A673 (cell line): ENCODE measurements at regions not wholly inside any gene's neighbourhood (a gene's known extent, or its start where the extent isn't known, plus 50 kb on each side); places are given as distances from the start of the nearest gene placed in this dataset.

Experiments used
- BruUV-seq: library from RNA; stranded (reverse); fragments of 400-500 nt; replicated peaks from 2 replicates; lab custom pipeline; 2021; lab: Mats Ljungman, UMichigan
- CTCF ChIA-PET: fragments of 300-600 bp; sonication (Branson Sonifier 250); formaldehyde crosslinking; loops from one replicate; lab custom pipeline; 2022; ENCODE audit warnings: antibody characterized with exemption; lab: Charles Lee
- POLR2A ChIA-PET: fragments of 300-600 bp; sonication (Branson Sonifier 250); formaldehyde crosslinking; loops from one replicate; lab custom pipeline; 2022; ENCODE audit warnings: antibody characterized with exemption; ENCODE audit not compliant: low non-redundant PET; lab: Charles Lee
- DNase-seq: peaks from one replicate; pipeline ENCODE4 v3.0.0-alpha.2; 2015; ENCODE audit warnings: low spot score
- H3K27ac ChIP-seq: fragments of 200-600 bp; sonication (generic); 2 replicates; pipeline ENCODE4 v1.5.1; 2016; ENCODE audit warnings: mixed run types, low read depth, mild to moderate bottlenecking, mixed read lengths, antibody characterized with exemption, low read length; ENCODE audit not compliant: poor library complexity, severe bottlenecking
- H3K27me3 ChIP-seq: fragments of 200-600 bp; sonication (generic); replicated peaks from 2 replicates; pipeline ENCODE4 v1.6.1; 2017; ENCODE audit warnings: mixed run types, low read depth, mild to moderate bottlenecking, mixed read lengths, antibody characterized with exemption, low read length; ENCODE audit not compliant: insufficient read depth, poor library complexity
- H3K36me3 ChIP-seq: fragments of 200-600 bp; sonication (generic); 2 replicates; pipeline ENCODE4 v1.6.1; 2016; ENCODE audit warnings: mixed run types, mild to moderate bottlenecking, mixed read lengths, antibody characterized with exemption, low read length; ENCODE audit not compliant: insufficient read depth, poor library complexity, severe bottlenecking
- H3K4me1 ChIP-seq: fragments of 200-600 bp; sonication (generic); 2 replicates; pipeline ENCODE4 v1.6.1; 2017; ENCODE audit warnings: mixed run types, mild to moderate bottlenecking, mixed read lengths, antibody characterized with exemption, low read length; ENCODE audit not compliant: insufficient read depth, poor library complexity, severe bottlenecking
- H3K4me3 ChIP-seq: fragments of 200-600 bp; sonication (generic); 2 replicates; pipeline ENCODE4 v1.5.1; 2016; ENCODE audit warnings: low read depth, mixed run types, mild to moderate bottlenecking, mixed read lengths, low read length; ENCODE audit not compliant: poor library complexity, severe bottlenecking
- H3K9me3 ChIP-seq: fragments of 200-600 bp; sonication (generic); 2 replicates; pipeline ENCODE4 v1.6.1; 2016; ENCODE audit warnings: mixed run types, low read depth, mild to moderate bottlenecking, mixed read lengths, antibody characterized with exemption, low read length; ENCODE audit not compliant: poor library complexity, severe bottlenecking
- CTCF ChIP-seq: fragments of 300-800, 200-600 bp; sonication (generic); conservative IDR thresholded peaks from 2 replicates; pipeline ENCODE4 v1.5.1; 2017; ENCODE audit warnings: low read depth, mild to moderate bottlenecking, antibody characterized with exemption, low read length, moderate library complexity, mixed read lengths
- EZH2 ChIP-seq: fragments of 200-600 bp; sonication (generic); IDR thresholded peaks from 2 replicates; pipeline ENCODE4 v1.6.1; 2017; ENCODE audit warnings: borderline replicate concordance, low read depth, mild to moderate bottlenecking, mixed read lengths, antibody characterized with exemption, low read length; ENCODE audit not compliant: poor library complexity, severe bottlenecking
- intact Hi-C: fragments of 100-400 bp; cut with micrococcal nuclease; formaldehyde crosslinking; loops from one replicate; pipeline ENCODE4 v1.10.0; 2022; ENCODE audit not compliant: unreplicated experiment

GRCh38 chr21:38989379-38989744 is 183.6 kb downstream of the ETS2 start:
- no TSS peak for BruUV-seq
- Histone ChIP-seq H3K4me1 (peaks cover 70% of the 10 kb centered on the region), H3K27me3 (no peaks in the 10 kb centered on the region), H3K36me3 (no peaks in the 10 kb centered on the region), H3K27ac (no peak overlapping the region), H3K9me3 (no peaks in the 10 kb centered on the region), H3K4me3 (no peak overlapping the region)
- TF ChIP-seq EZH2 = no peak
- no peak for TF ChIP-seq CTCF
- no peak for DNase-seq
- CTCF ChIA-PET = no interaction called here
- intact Hi-C loops = no loop called here
- POLR2A ChIA-PET = no interaction called here

GRCh38 chr21:38988509-38989378 is 183.0 kb downstream of the ETS2 start:
- Histone ChIP-seq H3K27ac (no peak overlapping the region), H3K9me3 (no peaks in the 10 kb centered on the region), H3K36me3 (no peaks in the 10 kb centered on the region), H3K4me1 (peaks cover 69% of the 10 kb centered on the region), H3K4me3 (no peak overlapping the region), H3K27me3 (no peaks in the 10 kb centered on the region)
- TF ChIP-seq CTCF = no peak
- TF ChIP-seq EZH2 = no peak
- intact Hi-C loops = no loop called here
- BruUV-seq = no TSS peak
- CTCF ChIA-PET = no interaction called here
- POLR2A ChIA-PET = no interaction called here
- no peak for DNase-seq

GRCh38 chr21:38987633-38988508 is 182.1 kb downstream of the ETS2 start:
- H3K4me1 ChIP-seq = peaks cover 61% of the 10 kb centered on the region
- no peak overlapping the region for H3K4me3 ChIP-seq
- POLR2A ChIA-PET = no interaction called here
- H3K27ac ChIP-seq = no peak overlapping the region
- CTCF ChIA-PET = no interaction called here
- DNase-seq = no peak
- H3K27me3 ChIP-seq = no peaks in the 10 kb centered on the region
- H3K36me3 ChIP-seq = no peaks in the 10 kb centered on the region
- TF ChIP-seq EZH2 = no peak
- TF ChIP-seq CTCF = no peak
- no TSS peak for BruUV-seq
- no peaks in the 10 kb centered on the region for H3K9me3 ChIP-seq
- intact Hi-C loops = no loop called here
